ENCODE measurements at regions not wholly inside any gene's neighbourhood (a gene's known extent, or its start where the extent isn't known, plus 50 kb on each side); places are given as distances from the start of the nearest gene placed in this dataset.

DNA sequence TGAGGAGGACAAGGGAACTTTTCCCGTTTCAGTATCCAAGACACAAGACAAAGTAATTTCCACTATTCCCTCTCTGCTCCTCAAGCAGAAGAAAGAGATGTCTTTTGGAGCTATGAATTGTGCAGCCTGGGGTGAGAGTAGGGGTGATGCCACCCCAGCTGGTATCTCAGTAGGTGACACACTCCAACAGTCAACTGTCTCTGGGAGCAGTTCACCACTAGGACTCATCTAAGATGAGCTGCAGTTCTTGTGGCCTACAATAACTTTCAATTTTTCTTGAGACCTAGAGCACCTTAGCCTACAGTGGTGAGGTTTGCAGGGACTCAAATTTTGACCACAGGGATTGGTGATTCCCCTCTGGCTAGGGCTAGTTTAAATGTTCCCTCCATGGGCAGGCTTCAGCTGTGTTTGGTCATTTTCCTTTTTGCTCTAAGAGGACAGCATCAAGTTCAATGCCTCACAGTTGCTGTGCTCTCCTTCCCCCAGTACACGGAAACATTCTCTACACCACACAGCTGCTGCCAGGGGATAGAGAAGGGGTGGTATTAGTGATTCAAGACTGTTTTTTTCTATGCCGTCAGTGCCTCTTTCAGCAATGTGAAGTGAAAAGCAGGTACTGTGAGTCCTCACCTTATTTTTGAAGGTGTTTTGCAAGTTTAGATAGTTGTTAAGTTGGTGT, 278.6 kb upstream of the RORB start:
- DNase-seq (ENCODE audit: low spot score), result no peak

DNA sequence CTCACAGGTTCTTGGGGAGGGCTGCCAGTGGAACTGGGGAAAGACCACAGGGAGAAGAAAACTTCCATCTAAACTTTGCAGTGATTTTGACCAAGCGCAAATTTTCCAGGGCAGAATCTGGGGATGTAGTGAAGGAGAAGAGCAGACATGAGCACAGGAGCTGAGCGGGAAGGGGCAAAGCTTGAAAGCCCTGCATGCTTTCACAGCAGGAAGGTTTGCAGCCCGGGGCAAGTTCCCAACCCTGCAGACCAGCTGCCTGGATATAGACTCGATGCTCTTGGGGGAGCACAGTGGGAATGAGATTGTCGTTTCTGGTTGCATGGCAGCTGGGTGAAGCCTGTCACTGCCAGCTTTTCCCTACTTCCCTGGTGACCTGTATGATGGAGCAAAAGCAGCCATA, 276.8 kb upstream of the RORB start:
- DNase-seq (ENCODE audit: low spot score), result no peak

GRCh38 chr9:74236857-74237256, 260.3 kb upstream of the RORB start:
- DNase-seq (ENCODE audit: low spot score), result no peak

DNA sequence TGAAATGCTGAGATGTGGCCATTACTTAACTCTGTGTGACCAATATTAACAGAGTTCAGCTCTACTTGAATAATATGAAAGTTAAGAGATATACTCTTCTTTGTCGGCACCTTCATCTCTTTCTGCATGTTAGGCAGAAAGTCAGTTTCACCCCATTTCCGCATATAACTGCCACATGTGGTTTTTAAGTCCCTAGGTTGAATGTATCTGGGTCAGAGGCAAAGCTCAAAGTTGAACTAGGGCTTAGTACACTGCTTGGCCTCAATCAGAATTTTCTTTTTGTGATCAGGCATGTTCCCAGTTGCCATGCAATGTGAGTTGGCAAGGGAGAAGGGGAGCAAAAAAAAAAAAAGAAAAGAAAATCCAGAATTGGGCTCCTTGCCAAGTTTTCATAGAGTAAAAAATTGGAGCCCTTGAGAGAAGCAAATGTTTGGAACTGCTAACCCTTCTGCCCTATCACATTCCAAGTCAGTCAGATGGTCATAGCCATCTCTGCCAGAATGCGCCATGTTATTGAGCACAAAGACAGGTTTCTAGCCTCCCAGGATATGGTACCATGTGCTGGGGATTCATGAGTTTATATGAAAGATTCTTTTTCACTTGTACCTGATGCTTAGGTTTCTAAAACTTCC, 251.2 kb upstream of the RORB start:
- no peak for DNase-seq (ENCODE audit: low spot score)

GRCh38 chr9:74255489-74255984, 241.6 kb upstream of the RORB start:
- no peak for DNase-seq (ENCODE audit: low spot score)

- DNase-seq (ENCODE audit: low spot score), result no peak
These were observed 221.1 kb upstream of the RORB start for GRCh38 chr9:74275872-74276508.

DNA sequence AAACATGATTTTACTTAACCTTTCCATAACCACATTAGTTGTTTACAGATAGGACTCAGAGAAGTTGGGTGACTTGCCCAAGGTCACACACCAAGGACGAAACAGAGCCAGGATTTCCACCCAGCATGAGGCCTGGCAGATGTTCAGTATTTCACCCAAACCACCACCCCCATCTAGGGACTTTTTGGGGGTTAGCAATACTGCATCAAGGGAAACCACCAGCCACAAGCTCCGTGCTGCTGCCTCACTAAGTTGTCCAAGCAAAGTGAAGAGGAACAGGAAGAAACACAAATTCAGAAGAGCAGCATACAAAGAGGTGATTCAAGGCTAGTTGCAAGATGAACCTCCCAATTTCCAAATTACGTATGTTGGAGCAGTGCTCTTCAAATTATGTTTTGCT, 219.6 kb upstream of the RORB start:
- no peak for DNase-seq (ENCODE audit: low spot score)

- peak; percentile 5 for DNase-seq (ENCODE audit: low spot score)
These were observed 215.5 kb upstream of the RORB start for GRCh38 chr9:74281674-74282073.

GRCh38 chr9:74282526-74283253, 214.4 kb upstream of the RORB start:
- DNase-seq (ENCODE audit: low spot score), result no peak

- DNase-seq (ENCODE audit: low spot score), result no peak
These were observed 212.3 kb upstream of the RORB start for GRCh38 chr9:74284581-74285450.

DNA sequence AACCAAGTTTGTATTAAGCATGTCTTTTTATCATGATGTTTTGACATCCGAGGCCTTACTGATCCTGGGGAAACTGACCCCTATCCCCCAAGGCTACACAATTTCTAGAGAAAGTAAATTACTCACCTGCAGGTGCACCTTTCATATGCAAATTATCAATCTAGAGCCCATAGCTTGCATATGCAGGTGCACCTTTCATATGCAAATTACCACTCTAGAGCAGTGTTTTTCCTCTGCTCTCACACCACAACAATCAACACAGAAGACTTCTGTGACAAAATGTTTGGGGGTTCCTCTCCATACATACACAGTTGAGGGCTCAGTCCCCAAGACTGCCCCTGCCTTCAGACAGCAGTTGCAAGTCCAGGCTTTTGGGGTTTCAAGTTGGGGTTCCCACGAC, 203.7 kb upstream of the RORB start:
- DNase-seq (ENCODE audit: low spot score), result no peak

DNA sequence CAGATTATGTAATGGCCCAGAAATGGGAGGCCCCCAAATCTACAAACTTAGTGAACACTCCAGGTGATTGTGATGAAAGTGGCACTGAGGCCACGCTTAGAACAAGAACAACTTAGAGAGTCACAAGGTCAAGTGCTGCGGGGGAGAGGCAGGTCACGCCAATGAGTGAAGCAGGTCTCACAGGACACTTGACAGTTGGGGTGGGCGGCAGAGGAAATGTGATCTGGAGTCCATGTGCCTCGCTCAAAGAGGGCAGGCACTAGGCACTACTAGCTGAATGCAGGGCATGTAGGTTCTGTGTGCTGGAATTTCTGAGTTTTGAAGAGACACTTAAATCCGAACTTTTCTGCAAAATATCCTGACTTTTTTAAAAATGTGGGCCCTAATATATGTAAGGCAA, 193.2 kb upstream of the RORB start:
- no peak for DNase-seq (ENCODE audit: low spot score)

- DNase-seq (ENCODE audit: low spot score), result no peak
These were observed 192.5 kb upstream of the RORB start for GRCh38 chr9:74304598-74304997.

- no peak for DNase-seq (ENCODE audit: low spot score)
These were observed 187.5 kb upstream of the RORB start for GRCh38 chr9:74309654-74310053.

DNA sequence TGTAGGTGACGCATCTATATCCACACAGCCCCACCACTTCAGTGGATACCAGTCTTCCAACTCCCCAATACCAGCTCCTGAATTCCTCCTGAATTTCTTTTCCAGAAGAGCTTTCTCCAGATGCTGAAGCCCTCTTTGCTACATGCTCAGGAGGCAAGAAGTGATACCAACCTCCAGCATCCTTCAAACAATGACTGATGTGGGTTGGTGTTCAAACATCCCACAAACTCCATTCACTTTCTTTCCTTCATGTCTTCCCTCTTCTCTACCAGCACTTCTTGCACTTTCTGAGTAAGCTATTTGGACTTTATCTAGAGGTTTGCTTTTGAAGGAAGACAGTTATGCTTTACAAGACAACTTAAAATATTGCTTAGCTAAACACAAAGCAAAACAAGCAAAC, 179.9 kb upstream of the RORB start:
- DNase-seq (ENCODE audit: low spot score), result no peak

- DNase-seq (ENCODE audit: low spot score), result no peak
These were observed 175.7 kb upstream of the RORB start for GRCh38 chr9:74321396-74321795.

GRCh38 chr9:74322661-74323314, 174.3 kb upstream of the RORB start:
- DNase-seq (ENCODE audit: low spot score), result no peak

GRCh38 chr9:74330487-74331214, 166.5 kb upstream of the RORB start:
- no peak for DNase-seq (ENCODE audit: low spot score)

DNA sequence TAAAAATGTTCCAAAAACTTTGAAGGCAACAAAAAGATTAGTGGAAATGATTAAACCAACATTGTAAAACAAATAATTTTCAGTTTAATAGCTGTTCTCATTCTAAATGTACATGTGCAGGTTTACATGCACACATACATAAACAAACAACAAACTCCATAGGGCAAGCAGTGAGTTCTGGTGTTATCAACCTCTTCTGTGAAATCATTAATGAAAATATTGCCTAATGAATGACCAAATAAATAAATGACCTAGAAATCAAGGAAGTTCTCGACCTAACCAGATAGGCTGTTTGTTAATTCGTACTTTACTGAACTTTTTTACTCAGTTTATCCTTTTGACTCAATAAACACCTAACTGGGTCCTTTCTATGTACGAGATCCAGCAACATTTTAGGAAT, 165.5 kb upstream of the RORB start:
- DNase-seq (ENCODE audit: low spot score), result no peak

- no peak for DNase-seq (ENCODE audit: low spot score)
These were observed 163.6 kb upstream of the RORB start for GRCh38 chr9:74333384-74334032.
